HEK293T (cell line): ENCODE measurements at regions not wholly inside any gene's neighbourhood (a gene's known extent, or its start where the extent isn't known, plus 50 kb on each side); places are given as distances from the start of the nearest gene placed in this dataset.

Source experiments
- CTCF ChIA-PET: fragments of 350-600 bp; formaldehyde crosslinking; extraction: SDS; loops from one replicate; lab custom pipeline; 2021; ENCODE audit warnings: antibody characterized with exemption, inconsistent platforms; lab: Yijun Ruan, JAX
- POLR2A ChIA-PET: fragments of 350-600 bp; formaldehyde crosslinking; extraction: SDS; loops from one replicate; lab custom pipeline; 2020; ENCODE audit warnings: antibody characterized with exemption, inconsistent platforms; lab: Yijun Ruan, JAX
- DNase-seq: peaks from one replicate; pipeline ENCODE4 v3.0.0; 2012; ENCODE audit warnings: mixed read lengths; ENCODE audit errors: extremely low spot score
- ARNT ChIP-seq: fragments of 450-650 bp; IDR thresholded peaks from 2 replicates; pipeline ENCODE4 v1.6.1; 2017; ENCODE audit warnings: mild to moderate bottlenecking
- BHLHE40 ChIP-seq: fragments of 450-650 bp; IDR thresholded peaks from 2 replicates; pipeline ENCODE4 v1.6.1; 2016; ENCODE audit warnings: mild to moderate bottlenecking, moderate library complexity, borderline replicate concordance
- CTBP1 ChIP-seq: fragments of 450-650 bp; IDR thresholded peaks from 2 replicates; pipeline ENCODE4 v1.6.1; 2016; ENCODE audit warnings: borderline replicate concordance
- ELF4 ChIP-seq: fragments of 450-650 bp; IDR thresholded peaks from 2 replicates; pipeline ENCODE4 v1.6.1; 2017; ENCODE audit warnings: antibody characterized with exemption
- FOXA1 ChIP-seq: fragments of 450-650 bp; IDR thresholded peaks from 2 replicates; pipeline ENCODE4 v1.6.1; 2016; ENCODE audit warnings: mild to moderate bottlenecking
- FOXK2 ChIP-seq: fragments of 450-650 bp; IDR thresholded peaks from 2 replicates; pipeline ENCODE4 v1.6.1; 2016; ENCODE audit warnings: mild to moderate bottlenecking
- FOXM1 ChIP-seq: fragments of 450-650 bp; IDR thresholded peaks from 2 replicates; pipeline ENCODE4 v1.6.1; 2017; ENCODE audit warnings: mild to moderate bottlenecking, borderline replicate concordance
- HDGF ChIP-seq: fragments of 450-650 bp; IDR thresholded peaks from 2 replicates; pipeline ENCODE4 v1.6.1; 2017; ENCODE audit warnings: antibody characterized with exemption, borderline replicate concordance
- L3MBTL2 ChIP-seq: fragments of 450-650 bp; conservative IDR thresholded peaks from 2 replicates; pipeline ENCODE4 v1.6.1; 2016; ENCODE audit warnings: mild to moderate bottlenecking
- LEF1 ChIP-seq: fragments of 450-650 bp; IDR thresholded peaks from 2 replicates; pipeline ENCODE4 v1.6.1; 2017; ENCODE audit warnings: mild to moderate bottlenecking, borderline replicate concordance
- NFRKB ChIP-seq: fragments of 450-650 bp; IDR thresholded peaks from 2 replicates; pipeline ENCODE4 v1.6.1; 2016; ENCODE audit warnings: mild to moderate bottlenecking, moderate library complexity
- PKNOX1 ChIP-seq: fragments of 450-650 bp; IDR thresholded peaks from 2 replicates; pipeline ENCODE4 v1.6.1; 2016
- SP1 ChIP-seq: fragments of 450-650 bp; IDR thresholded peaks from 2 replicates; pipeline ENCODE4 v1.6.1; 2017
- SUZ12 ChIP-seq: fragments of 450-650 bp; IDR thresholded peaks from 2 replicates; pipeline ENCODE4 v1.6.1; 2016; ENCODE audit warnings: mild to moderate bottlenecking
- TARDBP ChIP-seq: fragments of 450-650 bp; IDR thresholded peaks from 2 replicates; pipeline ENCODE4 v1.6.1; 2016
- ZNF384 ChIP-seq: fragments of 450-650 bp; IDR thresholded peaks from 2 replicates; pipeline ENCODE4 v1.6.1; 2016

GRCh38 chr2:180196419-180196977, 189.4 kb upstream of the CWC22 start:
- no peak for DNase-seq
- TF ChIP-seq PKNOX1 (peak; percentile 33; the same call in 1 of the 2 replicates), CTBP1 (no peak), SUZ12 (no peak), ELF4 (no peak), FOXM1 (no peak)
- ChIA-PET POLR2A (no interaction called here), CTCF (no interaction called here)

- no peak for TF ChIP-seq PKNOX1
- no peak for TF ChIP-seq FOXA1
- no peak for TF ChIP-seq FOXM1
- no peak for TF ChIP-seq CTBP1
- TF ChIP-seq FOXK2: no peak
- no peak for TF ChIP-seq SUZ12
- TF ChIP-seq LEF1: no peak
- TF ChIP-seq ZNF384: no peak
- no peak for TF ChIP-seq BHLHE40
- no peak for TF ChIP-seq TARDBP
- no peak for TF ChIP-seq HDGF
- no peak for TF ChIP-seq ARNT
- TF ChIP-seq SP1: no peak
- no peak for TF ChIP-seq NFRKB
- no peak for TF ChIP-seq L3MBTL2
- ChIA-PET CTCF (no interaction called here), POLR2A (no interaction called here)
- DNase-seq: no peak
These were observed 188.8 kb upstream of the CWC22 start for GRCh38 chr2:180195847-180196246.

- ChIA-PET CTCF (no interaction called here), POLR2A (interaction anchor here (0.5 kb wide), 1 partner anchor 290 kb away, joined by 3 read pairs; no protein-coding TSS in a partner anchor)
- TF ChIP-seq LEF1 (no peak), L3MBTL2 (no peak), NFRKB (no peak), TARDBP (no peak), HDGF (no peak), ELF4 (no peak), FOXK2 (no peak), ZNF384 (no peak), BHLHE40 (no peak), SUZ12 (no peak), FOXM1 (no peak), ARNT (no peak), PKNOX1 (no peak), SP1 (no peak), CTBP1 (no peak), FOXA1 (no peak)
- no peak for DNase-seq
These were observed 184.5 kb upstream of the CWC22 start for GRCh38 chr2:180191432-180192124.

GRCh38 chr2:180190851-180191250, 183.8 kb upstream of the CWC22 start:
- ChIA-PET CTCF (interaction anchor here (0.6 kb wide), 1 partner anchor 1420 kb away, joined by 3 read pairs; no protein-coding TSS in a partner anchor), POLR2A (interaction anchor here (0.5 kb wide), 1 partner anchor 291 kb away, joined by 3 read pairs; no protein-coding TSS in a partner anchor)
- TF ChIP-seq PKNOX1: peak; percentile 55
- no peak for TF ChIP-seq SUZ12
- DNase-seq: no peak

GRCh38 chr2:180187611-180188010, 180.5 kb upstream of the CWC22 start:
- no peak for DNase-seq
- TF ChIP-seq TARDBP (no peak), LEF1 (no peak), BHLHE40 (no peak), HDGF (no peak), CTBP1 (no peak), SP1 (no peak), ARNT (no peak), L3MBTL2 (no peak), NFRKB (no peak), ZNF384 (no peak), FOXM1 (no peak), FOXA1 (no peak), SUZ12 (no peak), FOXK2 (no peak), ELF4 (no peak), PKNOX1 (no peak)
- CTCF ChIA-PET: no interaction called here
- POLR2A ChIA-PET: no interaction called here
